PC-9 (cell line): ENCODE measurements at regions not wholly inside any gene's neighbourhood (a gene's known extent, or its start where the extent isn't known, plus 50 kb on each side); places are given as distances from the start of the nearest gene placed in this dataset.

Experiments used
- BruUV-seq: library from RNA; stranded (reverse); fragments of 400-500 nt; replicated peaks from 2 replicates; lab custom pipeline; 2021; lab: Mats Ljungman, UMichigan
- CTCF ChIA-PET: fragments of 300-600 bp; sonication (Branson Sonifier 250); formaldehyde crosslinking; loops from one replicate; lab custom pipeline; 2022; ENCODE audit warnings: antibody characterized with exemption; lab: Charles Lee
- POLR2A ChIA-PET: fragments of 300-600 bp; sonication (Branson Sonifier 250); formaldehyde crosslinking; loops from one replicate; lab custom pipeline; 2022; ENCODE audit warnings: antibody characterized with exemption; ENCODE audit not compliant: unreplicated experiment; lab: Charles Lee
- DNase-seq, 2 experiments: peaks; one replicate each; pipeline versions ENCODE4 v3.0.0 to v3.0.0-alpha.2; 2015 to 2022; ENCODE audit warnings: mixed read lengths in 1 of 2
- H2AFZ ChIP-seq: fragments of 200-600 bp; sonication (generic); 2 replicates; pipeline ENCODE4 v1.8.1; 2017; ENCODE audit warnings: antibody characterized with exemption
- H3F3A ChIP-seq: fragments of 200-600 bp; sonication (generic); 2 replicates; pipeline ENCODE4 v1.8.1; 2017; ENCODE audit warnings: antibody characterized with exemption, mild to moderate bottlenecking, low read depth; ENCODE audit not compliant: insufficient read depth
- H3K27ac ChIP-seq: fragments of 200-600 bp; sonication (generic); 2 replicates; pipeline ENCODE4 v1.6.1; 2016; ENCODE audit warnings: mixed run types
- H3K27me3 ChIP-seq: fragments of 200-600 bp; sonication (generic); 2 replicates; pipeline ENCODE4 v1.6.1; 2016; ENCODE audit warnings: low read depth, mixed run types; ENCODE audit not compliant: insufficient read depth
- H3K36me3 ChIP-seq: fragments of 200-600 bp; sonication (generic); 2 replicates; pipeline ENCODE4 v1.6.1; 2016; ENCODE audit warnings: low read depth, mixed run types
- H3K4me1 ChIP-seq: fragments of 200-600 bp; sonication (generic); replicated peaks from 2 replicates; pipeline ENCODE4 v1.6.1; 2016; ENCODE audit warnings: mixed run types; ENCODE audit not compliant: insufficient read depth
- H3K4me2 ChIP-seq: fragments of 200-600 bp; sonication (generic); 2 replicates; pipeline ENCODE4 v1.6.1; 2017; ENCODE audit warnings: mixed run types
- H3K4me3 ChIP-seq: fragments of 200-600 bp; sonication (generic); 2 replicates; pipeline ENCODE4 v1.6.1; 2016; ENCODE audit warnings: mixed run types
- H3K79me2 ChIP-seq: fragments of 200-600 bp; sonication (generic); 2 replicates; pipeline ENCODE4 v1.6.1; 2017; ENCODE audit warnings: low read depth, mixed run types
- H3K9me2 ChIP-seq: fragments of 200-600 bp; sonication (generic); 2 replicates; pipeline ENCODE4 v1.8.1; 2017; ENCODE audit warnings: mild to moderate bottlenecking; ENCODE audit not compliant: insufficient read depth
- H3K9me3 ChIP-seq: fragments of 200-600 bp; sonication (generic); 2 replicates; pipeline ENCODE4 v1.8.1; 2016; ENCODE audit warnings: low read depth; ENCODE audit not compliant: insufficient read depth
- H4K20me1 ChIP-seq: fragments of 200-600 bp; sonication (generic); 2 replicates; pipeline ENCODE4 v1.8.1; 2017; ENCODE audit not compliant: insufficient read depth
- CTCF ChIP-seq: fragments of 200-600 bp; sonication (generic); conservative IDR thresholded peaks from 2 replicates; pipeline ENCODE4 v1.6.1; 2017; ENCODE audit warnings: mixed run types, antibody characterized with exemption, mild to moderate bottlenecking, moderate library complexity
- EZH2 ChIP-seq: fragments of 200-600 bp; sonication (generic); IDR thresholded peaks from 2 replicates; pipeline ENCODE4 v1.8.0; 2017; ENCODE audit warnings: antibody characterized with exemption, low read depth
- intact Hi-C: fragments of 100-400 bp; cut with micrococcal nuclease; formaldehyde crosslinking; loops from one replicate; pipeline ENCODE4 v1.10.0; 2022; ENCODE audit not compliant: unreplicated experiment

- Histone ChIP-seq H3K9me3 (no peaks in the 10 kb centered on the region), H3K27ac (no peak overlapping the region), H2AFZ (no peak overlapping the region), H3F3A (no peaks in the 10 kb centered on the region), H4K20me1 (no peaks in the 10 kb centered on the region; the same call in 1 of the 2 replicates), H3K79me2 (no peaks in the 10 kb centered on the region), H3K4me3 (no peak overlapping the region), H3K9me2 (no peaks in the 10 kb centered on the region), H3K36me3 (no peaks in the 10 kb centered on the region), H3K4me1 (no peaks in the 10 kb centered on the region), H3K27me3 (peaks cover 48% of the 10 kb centered on the region), H3K4me2 (no peak overlapping the region)
- CTCF ChIA-PET = interaction anchor here (0.7 kb wide), 1 partner anchor 131 kb away, joined by 3 read pairs; no protein-coding TSS in a partner anchor
- no TSS peak for BruUV-seq
- intact Hi-C loops = no loop called here
- DNase-seq = no peak
- POLR2A ChIA-PET = no interaction called here
- TF ChIP-seq CTCF = no peak
- TF ChIP-seq EZH2 = no peak
Measured at GRCh38 chr9:119998614-119999013, 581.4 kb downstream of the CDK5RAP2 start.

GRCh38 chr9:119991797-119992196 lies 588.2 kb downstream of the CDK5RAP2 start:
- no peaks in the 10 kb centered on the region for H3K79me2 ChIP-seq
- no peak for DNase-seq
- no peaks in the 10 kb centered on the region for H3F3A ChIP-seq
- no peaks in the 10 kb centered on the region for H3K4me1 ChIP-seq
- TF ChIP-seq EZH2 = no peak
- no peak for TF ChIP-seq CTCF
- H3K9me2 ChIP-seq = no peaks in the 10 kb centered on the region
- no peak overlapping the region for H2AFZ ChIP-seq
- no peak overlapping the region for H3K27ac ChIP-seq
- H4K20me1 ChIP-seq = no peaks in the 10 kb centered on the region; the same call in 1 of the 2 replicates
- intact Hi-C loops = no loop called here
- no TSS peak for BruUV-seq
- H3K36me3 ChIP-seq = no peaks in the 10 kb centered on the region
- no peak overlapping the region for H3K4me3 ChIP-seq
- no peak overlapping the region for H3K4me2 ChIP-seq
- H3K27me3 ChIP-seq = peaks cover 42% of the 10 kb centered on the region
- no peaks in the 10 kb centered on the region for H3K9me3 ChIP-seq
- ChIA-PET CTCF (no interaction called here), POLR2A (no interaction called here)

DNA sequence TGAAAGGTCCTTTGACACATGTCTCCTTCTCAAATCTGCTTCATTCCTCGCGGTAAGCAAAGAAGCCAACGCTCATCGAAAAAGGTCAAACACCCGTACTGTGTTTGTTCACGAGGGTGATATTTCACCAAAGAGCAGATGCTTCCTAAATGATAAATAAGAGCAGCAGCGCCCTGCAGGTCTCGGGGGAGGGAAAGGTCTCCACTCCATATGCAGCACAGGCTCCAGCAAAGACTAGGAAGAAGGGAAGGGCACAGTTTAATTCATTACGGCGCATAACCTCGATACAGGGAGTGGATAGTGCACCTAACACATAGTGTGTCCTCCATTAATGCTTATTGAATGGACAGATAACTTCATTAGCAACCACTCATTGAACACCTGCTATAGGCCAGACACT lies 593.3 kb downstream of the CDK5RAP2 start:
- Histone ChIP-seq H3F3A (no peaks in the 10 kb centered on the region), H3K9me3 (no peaks in the 10 kb centered on the region), H3K27ac (no peak overlapping the region), H3K4me2 (no peak overlapping the region), H3K4me1 (no peaks in the 10 kb centered on the region), H3K36me3 (no peaks in the 10 kb centered on the region), H3K27me3 (peaks cover 31% of the 10 kb centered on the region; the same call in 1 of the 2 replicates), H4K20me1 (no peaks in the 10 kb centered on the region), H3K4me3 (no peak overlapping the region), H3K79me2 (no peaks in the 10 kb centered on the region), H2AFZ (no peak overlapping the region), H3K9me2 (no peaks in the 10 kb centered on the region)
- no peak for TF ChIP-seq EZH2
- no peak for TF ChIP-seq CTCF
- BruUV-seq = no TSS peak
- ChIA-PET CTCF (no interaction called here), POLR2A (no interaction called here)
- intact Hi-C loops = no loop called here
- DNase-seq = no peak
